A549 (cell line): ENCODE measurements at regions not wholly inside any gene's neighbourhood (a gene's known extent, or its start where the extent isn't known, plus 50 kb on each side); places are given as distances from the start of the nearest gene placed in this dataset.

ENCODE experiments used
- ATAC-seq, 2 experiments: fragments of 200-7000 bp in 1 of 2; fragments of >200 bp in 1 of 2; cut with Nextera tagmentation in 1 of 2; cut with Tn5 transposase in 1 of 2; 3 replicates each; pipeline versions ENCODE4 v1.8.0 to v1.9.1; 2018 to 2020; ENCODE audit warnings: mild to moderate bottlenecking in 1 of 2, moderate library complexity in 1 of 2
- CTCF ChIA-PET: fragments of 300-600 bp; sonication (Branson Sonifier 250); formaldehyde crosslinking; extraction: SDS; loops from one replicate; lab custom pipeline; 2021; ENCODE audit warnings: antibody characterized with exemption, inconsistent platforms; lab: Yijun Ruan, JAX
- POLR2A ChIA-PET: fragments of 350-600 bp; formaldehyde crosslinking; extraction: SDS; loops from one replicate; lab custom pipeline; 2021; ENCODE audit warnings: antibody characterized with exemption, inconsistent platforms; lab: Yijun Ruan, JAX
- DNase-seq, 2 experiments: peaks; one replicate each; pipeline versions ENCODE4 v3.0.0 to v3.0.0-alpha.2; 2011 to 2016; ENCODE audit warnings: low read depth in 1 of 2, low spot score in 1 of 2
- FAIRE-seq: peaks from 2 replicates; lab custom pipeline; 2011; peaks lifted over from hg19 to GRCh38; lab: Jason Lieb, UNC
- H3K27ac ChIP-seq, 2 experiments: fragments of >200 bp; sonication (Bioruptor Twin); formaldehyde crosslinking; 3 replicates each; pipeline ENCODE4 v1.5.1; 2016 to 2017
- H3K4me1 ChIP-seq: fragments of >200 bp; sonication (Bioruptor Twin); formaldehyde crosslinking; 3 replicates; pipeline ENCODE4 v1.6.1; 2016
- H3K4me2 ChIP-seq: fragments of >200 bp; sonication (Bioruptor Twin); formaldehyde crosslinking; 3 replicates; pipeline ENCODE4 v1.6.1; 2016
- H3K4me3 ChIP-seq: fragments of >200 bp; sonication (Bioruptor Twin); formaldehyde crosslinking; 3 replicates; pipeline ENCODE4 v1.5.1; 2016
- H3K9me3 ChIP-seq: fragments of >200 bp; sonication (Bioruptor Twin); formaldehyde crosslinking; 3 replicates; pipeline ENCODE4 v1.6.1; 2016
- CBX2 ChIP-seq: fragments of 200-600 bp; sonication (generic); IDR thresholded peaks from 2 replicates; pipeline ENCODE4 v1.6.1; 2016; ENCODE audit warnings: low read depth, mild to moderate bottlenecking, borderline replicate concordance
- CHD2 ChIP-seq: fragments of 150-350 bp; IDR thresholded peaks from 2 replicates; pipeline ENCODE4 v1.6.1; 2014; ENCODE audit warnings: low read length; ENCODE audit not compliant: partially characterized antibody
- CHD4 ChIP-seq: fragments of 200-600 bp; sonication (generic); IDR thresholded peaks from 2 replicates; pipeline ENCODE4 v1.6.1; 2016; ENCODE audit warnings: antibody characterized with exemption, mild to moderate bottlenecking, borderline replicate concordance
- FOSB ChIP-seq: fragments of 250-450 bp; sonication (Bioruptor Pico); IDR thresholded peaks from 2 replicates; pipeline ENCODE4 v1.5.0; 2020; ENCODE audit warnings: mild to moderate bottlenecking, moderate library complexity
- HOXB5 ChIP-seq: fragments of 250-450 bp; sonication (Bioruptor Pico); IDR thresholded peaks from 2 replicates; pipeline ENCODE4 v1.5.0; 2020; ENCODE audit warnings: mild to moderate bottlenecking, moderate library complexity
- NPAS2 ChIP-seq: fragments of 250-450 bp; sonication (Bioruptor Pico); IDR thresholded peaks from 2 replicates; pipeline ENCODE4 v1.8.0; 2022; ENCODE audit warnings: mild to moderate bottlenecking, moderate library complexity, borderline replicate concordance
- POLR2AphosphoS2 ChIP-seq: conservative IDR thresholded peaks from 2 replicates; pipeline ENCODE4 v1.6.1; 2012; ENCODE audit warnings: low read length, improper control_type of control experiment, inconsistent platforms
- RARB ChIP-seq: fragments of 250-450 bp; sonication (Bioruptor Pico); IDR thresholded peaks from 2 replicates; pipeline ENCODE4 v1.8.0; 2021; ENCODE audit warnings: mild to moderate bottlenecking, moderate library complexity
- RCOR1 ChIP-seq: fragments of 150-350 bp; IDR thresholded peaks from 2 replicates; pipeline ENCODE4 v1.6.1; 2014; ENCODE audit warnings: antibody characterized with exemption, low read length, low read depth
- RNF2 ChIP-seq: fragments of 200-600 bp; sonication (generic); IDR thresholded peaks from 2 replicates; pipeline ENCODE4 v1.6.1; 2016; ENCODE audit warnings: low read depth, mild to moderate bottlenecking, antibody characterized with exemption, moderate library complexity, borderline replicate concordance
- SREBF2 ChIP-seq: fragments of 450-650 bp; IDR thresholded peaks from 2 replicates; pipeline ENCODE4 v1.6.1; 2014; ENCODE audit warnings: mild to moderate bottlenecking, moderate library complexity
- ZFP36 ChIP-seq: fragments of 450-650 bp; IDR thresholded peaks from 2 replicates; pipeline ENCODE4 v1.6.1; 2014; ENCODE audit warnings: borderline replicate concordance; ENCODE audit not compliant: partially characterized antibody
- WGBS: methylation state at CpG from one replicate; pipeline ENCODE4 v1.1.6; 2017; ENCODE audit errors: missing lambda C conversion rate; 5-methylcytosine and 5-hydroxymethylcytosine counted together
- TF ChIP-seq, protein P1 (sequence below): fragments of 450-650 bp; IDR thresholded peaks from 2 replicates; pipeline ENCODE4 v1.6.1; 2014; ENCODE audit warnings: antibody characterized with exemption
- TF ChIP-seq, protein P2 (sequence below): fragments of 200-600 bp; sonication (generic); IDR thresholded peaks from 2 replicates; pipeline ENCODE4 v1.6.1; 2016; ENCODE audit warnings: antibody characterized with exemption, mild to moderate bottlenecking, moderate library complexity
- TF ChIP-seq, protein P3 (sequence below): fragments of 250-450 bp; sonication (Bioruptor Pico); IDR thresholded peaks from 2 replicates; pipeline ENCODE4 v1.5.0; 2020; ENCODE audit warnings: low read depth, mild to moderate bottlenecking, moderate library complexity

DNA sequence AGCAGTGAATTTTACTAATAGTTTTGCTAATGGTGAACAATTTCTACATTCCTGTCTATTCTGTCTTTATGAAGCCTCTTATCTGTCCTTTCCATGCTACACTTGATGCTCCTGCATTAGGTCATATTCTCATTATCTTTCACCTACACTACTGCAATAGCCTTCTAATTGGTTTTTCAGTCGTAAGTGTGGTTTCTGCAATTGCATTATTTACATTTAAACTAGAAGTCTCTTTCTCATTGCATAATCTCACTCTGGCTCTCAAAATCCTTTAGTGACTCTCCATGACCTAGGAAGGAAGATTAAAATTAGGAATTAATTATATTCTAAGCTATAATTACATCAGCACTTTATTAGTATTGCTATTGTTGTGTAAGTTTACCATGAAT, 686.5 kb downstream of the IGSF11 start (continued):
- TF ChIP-seq, protein P1, sequence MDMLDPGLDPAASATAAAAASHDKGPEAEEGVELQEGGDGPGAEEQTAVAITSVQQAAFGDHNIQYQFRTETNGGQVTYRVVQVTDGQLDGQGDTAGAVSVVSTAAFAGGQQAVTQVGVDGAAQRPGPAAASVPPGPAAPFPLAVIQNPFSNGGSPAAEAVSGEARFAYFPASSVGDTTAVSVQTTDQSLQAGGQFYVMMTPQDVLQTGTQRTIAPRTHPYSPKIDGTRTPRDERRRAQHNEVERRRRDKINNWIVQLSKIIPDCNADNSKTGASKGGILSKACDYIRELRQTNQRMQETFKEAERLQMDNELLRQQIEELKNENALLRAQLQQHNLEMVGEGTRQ = no peak
- TF ChIP-seq NPAS2 (CRISPR knock-in tag) = no peak
- no peak for TF ChIP-seq RCOR1
- no peak for TF ChIP-seq CHD2
- TF ChIP-seq RNF2 = no peak
- no peak for TF ChIP-seq CHD4
- TF ChIP-seq, protein P2, sequence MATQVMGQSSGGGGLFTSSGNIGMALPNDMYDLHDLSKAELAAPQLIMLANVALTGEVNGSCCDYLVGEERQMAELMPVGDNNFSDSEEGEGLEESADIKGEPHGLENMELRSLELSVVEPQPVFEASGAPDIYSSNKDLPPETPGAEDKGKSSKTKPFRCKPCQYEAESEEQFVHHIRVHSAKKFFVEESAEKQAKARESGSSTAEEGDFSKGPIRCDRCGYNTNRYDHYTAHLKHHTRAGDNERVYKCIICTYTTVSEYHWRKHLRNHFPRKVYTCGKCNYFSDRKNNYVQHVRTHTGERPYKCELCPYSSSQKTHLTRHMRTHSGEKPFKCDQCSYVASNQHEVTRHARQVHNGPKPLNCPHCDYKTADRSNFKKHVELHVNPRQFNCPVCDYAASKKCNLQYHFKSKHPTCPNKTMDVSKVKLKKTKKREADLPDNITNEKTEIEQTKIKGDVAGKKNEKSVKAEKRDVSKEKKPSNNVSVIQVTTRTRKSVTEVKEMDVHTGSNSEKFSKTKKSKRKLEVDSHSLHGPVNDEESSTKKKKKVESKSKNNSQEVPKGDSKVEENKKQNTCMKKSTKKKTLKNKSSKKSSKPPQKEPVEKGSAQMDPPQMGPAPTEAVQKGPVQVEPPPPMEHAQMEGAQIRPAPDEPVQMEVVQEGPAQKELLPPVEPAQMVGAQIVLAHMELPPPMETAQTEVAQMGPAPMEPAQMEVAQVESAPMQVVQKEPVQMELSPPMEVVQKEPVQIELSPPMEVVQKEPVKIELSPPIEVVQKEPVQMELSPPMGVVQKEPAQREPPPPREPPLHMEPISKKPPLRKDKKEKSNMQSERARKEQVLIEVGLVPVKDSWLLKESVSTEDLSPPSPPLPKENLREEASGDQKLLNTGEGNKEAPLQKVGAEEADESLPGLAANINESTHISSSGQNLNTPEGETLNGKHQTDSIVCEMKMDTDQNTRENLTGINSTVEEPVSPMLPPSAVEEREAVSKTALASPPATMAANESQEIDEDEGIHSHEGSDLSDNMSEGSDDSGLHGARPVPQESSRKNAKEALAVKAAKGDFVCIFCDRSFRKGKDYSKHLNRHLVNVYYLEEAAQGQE = no peak

DNA sequence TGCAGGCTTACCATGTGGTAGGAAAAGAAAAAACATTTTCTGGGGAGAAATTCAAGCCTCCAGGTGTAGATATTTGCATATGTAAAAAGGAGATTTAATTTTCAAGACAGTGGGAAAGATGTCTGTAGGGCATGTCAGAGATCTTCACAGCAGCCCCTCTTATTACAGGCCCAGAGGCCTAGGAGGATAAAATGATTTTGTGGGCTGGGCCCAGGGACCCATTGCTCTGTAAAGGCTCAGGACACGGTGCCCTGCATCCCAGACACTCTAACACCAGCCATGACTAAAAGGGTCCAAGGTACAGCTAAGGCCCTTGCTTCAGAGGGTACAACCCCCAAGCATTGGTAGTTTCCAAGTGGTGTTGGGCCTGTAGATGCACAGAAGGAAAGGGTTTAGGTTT, 680.1 kb downstream of the IGSF11 start:
- no peak overlapping the region for H3K27ac ChIP-seq
- WGBS = 0% methylated on average over 1 of the region's 1 CpG
- TF ChIP-seq SREBF2 (no peak), ZFP36 (peak; percentile 80)
- FAIRE-seq (no peak), ATAC-seq (no peak), DNase-seq (no peak)
- H3K4me3 ChIP-seq = no peak overlapping the region
- POLR2A ChIA-PET = no interaction called here
- H3K4me1 ChIP-seq = no peaks in the 10 kb centered on the region
- CTCF ChIA-PET = no interaction called here
- H3K9me3 ChIP-seq = peaks cover 13% of the 10 kb centered on the region; the same call in 2 of the 3 replicates
- no peak overlapping the region for H3K4me2 ChIP-seq

DNA sequence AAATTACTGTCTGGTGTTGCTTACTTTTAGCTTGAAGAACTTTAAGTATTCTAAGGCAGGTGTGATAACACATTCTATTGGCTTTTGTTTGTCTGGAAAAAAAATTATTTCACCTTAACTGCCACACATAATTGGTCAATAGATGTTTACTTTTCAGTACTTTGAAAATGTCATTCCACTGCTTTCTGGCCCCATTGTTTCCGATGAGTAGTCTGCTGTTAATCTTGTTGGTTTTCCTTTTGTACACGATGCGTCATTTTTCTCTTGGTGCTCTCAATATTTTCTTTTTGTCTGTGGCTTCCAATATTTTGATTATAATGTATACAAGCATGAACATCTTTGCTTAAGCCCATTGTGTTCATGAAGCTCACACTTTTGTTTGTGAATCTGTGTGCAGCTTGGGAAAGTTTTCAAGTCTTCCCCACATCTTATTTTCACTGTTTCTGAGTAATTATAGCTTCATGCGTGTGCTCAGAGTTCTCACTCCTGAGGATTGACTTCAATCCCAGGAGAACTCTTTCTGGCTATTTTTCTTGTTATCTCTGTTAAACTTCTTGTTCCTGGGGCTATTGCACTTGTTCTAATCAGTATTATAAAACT, 664.7 kb downstream of the IGSF11 start:
- Histone ChIP-seq H3K4me3 (no peak overlapping the region), H3K4me1 (no peaks in the 10 kb centered on the region), H3K4me2 (no peak overlapping the region), H3K9me3 (0 out of 3 replicates have a peak, but pooled peaks cover 7% of the 10 kb centered on the region), H3K27ac (no peak overlapping the region)
- FAIRE-seq (no peak), DNase-seq (no peak), ATAC-seq (no peak)
- CTCF ChIA-PET = interaction anchor here (0.6 kb wide), 1 partner anchor 190 kb away, joined by 3 read pairs; no protein-coding TSS in a partner anchor
- no peak for TF ChIP-seq CBX2
- TF ChIP-seq POLR2AphosphoS2 = no peak
- TF ChIP-seq, protein P3, sequence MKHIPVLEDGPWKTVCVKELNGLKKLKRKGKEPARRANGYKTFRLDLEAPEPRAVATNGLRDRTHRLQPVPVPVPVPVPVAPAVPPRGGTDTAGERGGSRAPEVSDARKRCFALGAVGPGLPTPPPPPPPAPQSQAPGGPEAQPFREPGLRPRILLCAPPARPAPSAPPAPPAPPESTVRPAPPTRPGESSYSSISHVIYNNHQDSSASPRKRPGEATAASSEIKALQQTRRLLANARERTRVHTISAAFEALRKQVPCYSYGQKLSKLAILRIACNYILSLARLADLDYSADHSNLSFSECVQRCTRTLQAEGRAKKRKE = no peak
- TF ChIP-seq FOSB (CRISPR knock-in tag) = no peak
- TF ChIP-seq, protein P2 = no peak
- no peak for TF ChIP-seq HOXB5 (CRISPR knock-in tag)
- TF ChIP-seq RARB (CRISPR knock-in tag) = no peak
- TF ChIP-seq CHD2 = no peak
- WGBS = 21% methylated on average over 4 of the region's 4 CpGs
- POLR2A ChIA-PET = no interaction called here
